IMR-90 (cell line): ENCODE measurements at regions not wholly inside any gene's neighbourhood (a gene's known extent, or its start where the extent isn't known, plus 50 kb on each side); places are given as distances from the start of the nearest gene placed in this dataset.

Experiments used
- ATAC-seq: fragments of 200-7000 bp; cut with Tn5 transposase; 2 replicates; pipeline ENCODE4 v1.9.1; 2020; ENCODE audit warnings: low read depth, mild to moderate bottlenecking, moderate library complexity
- BruUV-seq: library from RNA; stranded (reverse); fragments of 400-500 nt; replicated peaks from 2 replicates; lab custom pipeline; 2021; lab: Mats Ljungman, UMichigan
- CTCF ChIA-PET: fragments of 300-600 bp; formaldehyde crosslinking; extraction: SDS; loops from one replicate; lab custom pipeline; 2021; ENCODE audit warnings: antibody characterized with exemption; lab: Yijun Ruan, JAX
- POLR2A ChIA-PET: fragments of 300-600 bp; sonication (Branson Sonifier 250); formaldehyde crosslinking; loops from one replicate; lab custom pipeline; 2022; ENCODE audit warnings: antibody characterized with exemption; ENCODE audit not compliant: unreplicated experiment; lab: Charles Lee
- DNase-seq: peaks from one replicate; pipeline ENCODE4 v3.0.0; 2013
- H2AFZ ChIP-seq: replicated peaks from 2 replicates; pipeline ENCODE3; 2013; ENCODE audit warnings: low read length, mild to moderate bottlenecking; ENCODE audit not compliant: poor library complexity
- H2AK5ac ChIP-seq: 2 replicates; pipeline ENCODE4 v1.6.1; 2013; ENCODE audit warnings: low read depth, low read length, inconsistent platforms
- H2AK9ac ChIP-seq: replicated peaks from 2 replicates; pipeline ENCODE3; 2013; ENCODE audit warnings: mild to moderate bottlenecking, low read depth, low read length, moderate library complexity; ENCODE audit not compliant: poor library complexity
- H2BK120ac ChIP-seq: 2 replicates; pipeline ENCODE4 v1.6.1; 2013; ENCODE audit warnings: low read depth, low read length, inconsistent platforms
- H2BK15ac ChIP-seq: 3 replicates; pipeline ENCODE4 v1.6.1; 2013; ENCODE audit warnings: low read depth, low read length, inconsistent platforms
- H2BK20ac ChIP-seq: 2 replicates; pipeline ENCODE4 v1.6.1; 2013; ENCODE audit warnings: low read depth, mild to moderate bottlenecking, inconsistent platforms, low read length, moderate library complexity
- H2BK5ac ChIP-seq: 2 replicates; pipeline ENCODE4 v1.6.1; 2013; ENCODE audit warnings: mild to moderate bottlenecking, low read depth, low read length, inconsistent platforms; ENCODE audit not compliant: poor library complexity, severe bottlenecking
- H3K14ac ChIP-seq: replicated peaks from 2 replicates; pipeline ENCODE4 v1.6.1; 2013; ENCODE audit warnings: low read depth, low read length, inconsistent platforms
- H3K18ac ChIP-seq: 2 replicates; pipeline ENCODE4 v1.6.1; 2013; ENCODE audit warnings: low read depth, low read length, control low read depth
- H3K23ac ChIP-seq: 2 replicates; pipeline ENCODE4 v1.6.1; 2013; ENCODE audit warnings: low read depth, low read length, inconsistent platforms
- H3K27ac ChIP-seq: 2 replicates; pipeline ENCODE4 v1.5.1; 2013; ENCODE audit warnings: mild to moderate bottlenecking, control low read depth, low read length; ENCODE audit not compliant: insufficient read depth
- H3K27me3 ChIP-seq: 2 replicates; pipeline ENCODE4 v1.6.1; 2013; ENCODE audit warnings: low read length; ENCODE audit not compliant: control insufficient read depth, insufficient read depth
- H3K36me3 ChIP-seq: 2 replicates; pipeline ENCODE4 v1.6.1; 2013; ENCODE audit warnings: low read length, mixed read lengths; ENCODE audit not compliant: control insufficient read depth, insufficient read depth
- H3K4ac ChIP-seq: 2 replicates; pipeline ENCODE4 v1.6.1; 2013; ENCODE audit warnings: low read depth, low read length, inconsistent platforms
- H3K4me1 ChIP-seq: 2 replicates; pipeline ENCODE4 v1.6.1; 2013; ENCODE audit warnings: low read length, mixed read lengths; ENCODE audit not compliant: control insufficient read depth, insufficient read depth
- H3K4me2 ChIP-seq: 2 replicates; pipeline ENCODE4 v1.6.1; 2013; ENCODE audit warnings: low read depth, mild to moderate bottlenecking, control low read depth, low read length, moderate library complexity
- H3K4me3 ChIP-seq: 2 replicates; pipeline ENCODE4 v1.5.1; 2013; ENCODE audit warnings: low read depth, mild to moderate bottlenecking, control low read depth, low read length, moderate library complexity; ENCODE audit not compliant: insufficient read depth
- H3K56ac ChIP-seq: 2 replicates; pipeline ENCODE4 v1.6.1; 2013; ENCODE audit warnings: low read length, inconsistent platforms; ENCODE audit not compliant: insufficient read depth; ENCODE audit errors: extremely low read depth
- H3K79me1 ChIP-seq, 2 experiments: 2 replicates each; pipeline ENCODE4 v1.6.1; 2013; ENCODE audit warnings: low read length in 2 of 2, inconsistent platforms in 1 of 2, low read depth in 1 of 2
- H3K9ac ChIP-seq: 2 replicates; pipeline ENCODE4 v1.6.1; 2013; ENCODE audit warnings: low read depth, low read length, control low read depth
- H3K9me1 ChIP-seq: 2 replicates; pipeline ENCODE4 v1.6.1; 2013; ENCODE audit warnings: low read length, inconsistent platforms; ENCODE audit not compliant: insufficient read depth
- H3K9me3 ChIP-seq: 2 replicates; pipeline ENCODE4 v1.6.1; 2013; ENCODE audit warnings: low read length; ENCODE audit not compliant: control insufficient read depth, insufficient read depth
- H4K20me1 ChIP-seq: 2 replicates; pipeline ENCODE4 v1.6.1; 2013; ENCODE audit warnings: low read length, inconsistent platforms; ENCODE audit not compliant: insufficient read depth
- H4K5ac ChIP-seq: 2 replicates; pipeline ENCODE4 v1.6.1; 2013; ENCODE audit warnings: mild to moderate bottlenecking, low read depth, low read length, control low read depth
- H4K8ac ChIP-seq, 2 experiments: 2 replicates each; pipeline ENCODE4 v1.6.1; 2013; ENCODE audit warnings: low read depth in 2 of 2, low read length in 2 of 2, control low read depth in 1 of 2, inconsistent platforms in 1 of 2
- H4K91ac ChIP-seq: 2 replicates; pipeline ENCODE4 v1.6.1; 2013; ENCODE audit warnings: low read depth, low read length, inconsistent platforms; ENCODE audit not compliant: insufficient read depth
- SMC3 ChIP-seq: fragments of 150-350 bp; IDR thresholded peaks from 2 replicates; pipeline ENCODE4 v1.6.1; 2016; ENCODE audit warnings: low read depth, mild to moderate bottlenecking, antibody characterized with exemption, low read length, moderate library complexity
- WGBS, 2 experiments: methylation state at CpG; one replicate each; pipeline versions ENCODE4 v1.1.5 to v1.1.7; 2013; ENCODE audit warnings: missing lambda C conversion rate in 2 of 2; ENCODE audit not compliant: insufficient read length in 1 of 2; ENCODE audit errors: extremely low coverage in 2 of 2; 5-methylcytosine and 5-hydroxymethylcytosine counted together
- dilution Hi-C: fragments of 300-500 bp; cut with HindIII; formaldehyde crosslinking; loops from one replicate; pipeline ENCODE4 v1.14.3; 2018; ENCODE audit warnings: low sequenced_read_pairs; ENCODE audit not compliant: unreplicated experiment
- in situ Hi-C: fragments of 300-500 bp; cut with MboI; formaldehyde crosslinking; loops from 3 replicates; pipeline ENCODE4 v1.14.3; 2019; ENCODE audit warnings: low sequenced_read_pairs, inconsistent platforms, mixed read lengths
- intact Hi-C: fragments of 100-400 bp; cut with micrococcal nuclease; formaldehyde crosslinking; loops from 2 replicates; pipeline ENCODE4 v1.10.0; 2022

DNA sequence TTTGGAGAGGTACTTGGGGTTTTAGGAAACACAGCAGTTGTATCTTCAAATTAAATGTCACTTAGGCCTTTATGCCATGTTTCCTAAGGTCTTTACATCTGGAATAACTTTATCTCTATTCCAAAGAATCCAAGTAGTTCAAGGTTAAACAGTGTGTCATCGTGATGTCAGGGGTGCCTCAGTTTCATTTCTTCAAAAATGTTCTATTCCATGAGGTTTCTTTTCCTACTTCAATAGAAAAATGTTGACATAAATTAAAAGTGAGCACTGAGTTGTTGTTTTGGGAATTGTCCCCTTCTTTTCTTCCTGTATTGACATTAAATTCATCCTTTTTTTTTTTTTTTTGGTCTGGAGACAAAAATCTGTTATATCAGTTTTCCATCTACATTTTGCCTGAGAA, 160.6 kb upstream of the C21orf91 start:
- no peak overlapping the region for H2AK5ac ChIP-seq
- H2BK5ac ChIP-seq, result no peak overlapping the region
- H4K20me1 ChIP-seq, result no peaks in the 10 kb centered on the region
- no peak overlapping the region for H3K9ac ChIP-seq
- CTCF ChIA-PET, result no interaction called here
- H3K18ac ChIP-seq, result no peak overlapping the region
- H3K79me1 ChIP-seq, result no peaks in the 10 kb centered on the region
- H3K27me3 ChIP-seq, result no peaks in the 10 kb centered on the region
- peaks cover 2% of the 10 kb centered on the region; the same call in 1 of the 2 replicates for H3K9me3 ChIP-seq
- dilution Hi-C loops, result no loop called here
- H3K9me1 ChIP-seq, result no peaks in the 10 kb centered on the region
- H2AK9ac ChIP-seq, result no peak overlapping the region
- no peak overlapping the region for H2BK120ac ChIP-seq
- no peak overlapping the region for H2BK20ac ChIP-seq
- TF ChIP-seq SMC3, result no peak
- H3K56ac ChIP-seq, result no peak overlapping the region
- H3K4me2 ChIP-seq, result no peak overlapping the region
- no peak overlapping the region for H2AFZ ChIP-seq
- H4K5ac ChIP-seq, result no peak overlapping the region
- ATAC-seq (no peak), DNase-seq (no peak)
- H3K4ac ChIP-seq, result no peak overlapping the region
- in situ Hi-C loops, result no loop called here
- H4K91ac ChIP-seq, result no peak overlapping the region
- no peak overlapping the region for H3K23ac ChIP-seq
- no peak overlapping the region for H4K8ac ChIP-seq
- intact Hi-C loops, result no loop called here
- H3K27ac ChIP-seq, result no peak overlapping the region
- H3K4me3 ChIP-seq, result no peak overlapping the region
- POLR2A ChIA-PET, result no interaction called here
- no peak overlapping the region for H3K14ac ChIP-seq
- WGBS, 2 experiments, result no CpG with 5 or more reads among the region's 1 CpG
- no TSS peak for BruUV-seq
- H3K4me1 ChIP-seq, result no peaks in the 10 kb centered on the region
- H3K36me3 ChIP-seq, result no peaks in the 10 kb centered on the region
- no peak overlapping the region for H2BK15ac ChIP-seq
